ENCODE measurements at regions not wholly inside any gene's neighbourhood (a gene's known extent, or its start where the extent isn't known, plus 50 kb on each side); places are given as distances from the start of the nearest gene placed in this dataset.

DNA sequence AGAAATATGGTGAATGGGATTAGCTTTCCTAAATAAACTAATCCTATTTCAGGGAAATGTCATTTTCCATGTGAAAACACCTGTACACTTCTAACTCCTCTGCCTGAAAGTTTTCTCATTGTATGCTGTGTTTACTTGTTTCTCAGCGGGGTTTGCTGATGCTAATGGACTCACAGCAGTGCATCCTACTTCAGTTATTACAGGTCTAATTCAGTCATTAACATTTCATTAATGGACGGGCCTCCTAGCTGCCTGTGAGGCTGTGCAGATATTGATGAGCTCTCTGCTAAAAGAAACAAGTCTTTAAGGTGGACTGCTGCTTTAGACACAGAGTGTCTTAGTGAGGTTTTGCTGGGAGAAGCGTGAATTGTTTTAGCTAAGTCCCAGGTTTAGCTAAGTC is 1342.0 kb upstream of the ZEB2 start:
- TF ChIP-seq, protein P1, sequence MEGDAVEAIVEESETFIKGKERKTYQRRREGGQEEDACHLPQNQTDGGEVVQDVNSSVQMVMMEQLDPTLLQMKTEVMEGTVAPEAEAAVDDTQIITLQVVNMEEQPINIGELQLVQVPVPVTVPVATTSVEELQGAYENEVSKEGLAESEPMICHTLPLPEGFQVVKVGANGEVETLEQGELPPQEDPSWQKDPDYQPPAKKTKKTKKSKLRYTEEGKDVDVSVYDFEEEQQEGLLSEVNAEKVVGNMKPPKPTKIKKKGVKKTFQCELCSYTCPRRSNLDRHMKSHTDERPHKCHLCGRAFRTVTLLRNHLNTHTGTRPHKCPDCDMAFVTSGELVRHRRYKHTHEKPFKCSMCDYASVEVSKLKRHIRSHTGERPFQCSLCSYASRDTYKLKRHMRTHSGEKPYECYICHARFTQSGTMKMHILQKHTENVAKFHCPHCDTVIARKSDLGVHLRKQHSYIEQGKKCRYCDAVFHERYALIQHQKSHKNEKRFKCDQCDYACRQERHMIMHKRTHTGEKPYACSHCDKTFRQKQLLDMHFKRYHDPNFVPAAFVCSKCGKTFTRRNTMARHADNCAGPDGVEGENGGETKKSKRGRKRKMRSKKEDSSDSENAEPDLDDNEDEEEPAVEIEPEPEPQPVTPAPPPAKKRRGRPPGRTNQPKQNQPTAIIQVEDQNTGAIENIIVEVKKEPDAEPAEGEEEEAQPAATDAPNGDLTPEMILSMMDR (conservative IDR thresholded peaks at IDR 0.05 in 1 of 2, IDR thresholded peaks at IDR 0.05 in 1 of 2; ENCODE audit: low read depth in 1 of 2, low read length in 2 of 2) = no peak
- no peak for TF ChIP-seq EZH2 (IDR thresholded peaks at IDR 0.05; ENCODE audit: low read length, missing control alignments)

Measured in fibroblast of lung (primary cell).